ENCODE measurements at regions not wholly inside any gene's neighbourhood (a gene's known extent, or its start where the extent isn't known, plus 50 kb on each side); places are given as distances from the start of the nearest gene placed in this dataset.

DNA sequence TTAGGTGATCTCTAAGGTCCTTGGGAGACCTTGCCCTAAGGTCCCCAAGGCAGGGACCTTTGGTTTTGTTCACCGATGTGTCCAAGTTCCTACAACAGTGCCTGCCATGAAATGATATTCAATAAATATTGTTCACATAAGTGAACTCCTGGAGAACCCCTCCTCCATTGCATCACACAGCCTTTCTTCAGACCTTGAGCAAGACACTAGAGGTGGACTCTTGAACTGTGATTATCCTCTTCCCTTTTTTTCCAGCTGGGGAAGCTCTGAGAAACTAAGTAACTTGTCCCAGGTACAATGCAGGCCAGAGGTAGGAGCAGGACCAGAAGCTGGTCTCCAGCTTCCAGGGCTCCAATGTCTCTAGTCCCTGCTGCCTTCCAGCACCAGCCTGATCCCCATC, 76.6 kb upstream of the LMO1 start:
- no peak for DNase-seq
- no peak for TF ChIP-seq POLR2A (IDR thresholded peaks at IDR 0.05; ENCODE audit: low read length)
- no peak for TF ChIP-seq GATA1 (IDR thresholded peaks at IDR 0.05; ENCODE audit: low read depth, low read length)

GRCh38 chr11:8339592-8340022, 75.9 kb upstream of the LMO1 start:
- no peak for DNase-seq
- TF ChIP-seq GATA1 (IDR thresholded peaks at IDR 0.05; ENCODE audit: low read depth, low read length): no peak
- TF ChIP-seq POLR2A (IDR thresholded peaks at IDR 0.05; ENCODE audit: low read length): no peak

DNA sequence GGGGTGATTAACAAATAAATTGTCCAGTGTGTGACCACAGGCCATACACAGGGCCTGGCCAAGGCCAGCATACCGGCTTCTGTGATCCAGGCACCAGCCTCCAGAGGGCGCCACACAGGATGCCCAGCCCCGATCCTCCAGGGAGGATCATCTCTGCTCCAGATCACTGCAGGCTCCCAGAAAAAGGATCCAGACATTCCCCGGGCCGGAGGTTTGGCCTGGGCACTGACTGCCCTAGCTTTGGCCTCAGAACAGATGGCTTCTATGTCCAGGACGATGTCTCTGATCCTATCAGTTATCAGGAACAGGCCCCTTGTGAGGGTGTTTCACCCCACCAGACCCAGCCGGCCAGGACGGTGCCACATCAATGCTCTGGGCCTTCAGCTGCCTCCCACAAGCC, 74.5 kb upstream of the LMO1 start:
- no peak for TF ChIP-seq POLR2A (IDR thresholded peaks at IDR 0.05; ENCODE audit: low read length)
- no peak for TF ChIP-seq GATA1 (IDR thresholded peaks at IDR 0.05; ENCODE audit: low read depth, low read length)
- DNase-seq: peak; percentile 20 to 54

GRCh38 chr11:8337130-8337795, 73.6 kb upstream of the LMO1 start:
- DNase-seq: no peak
- no peak for TF ChIP-seq POLR2A (IDR thresholded peaks at IDR 0.05; ENCODE audit: low read length)
- TF ChIP-seq GATA1 (IDR thresholded peaks at IDR 0.05; ENCODE audit: low read depth, low read length): no peak

DNA sequence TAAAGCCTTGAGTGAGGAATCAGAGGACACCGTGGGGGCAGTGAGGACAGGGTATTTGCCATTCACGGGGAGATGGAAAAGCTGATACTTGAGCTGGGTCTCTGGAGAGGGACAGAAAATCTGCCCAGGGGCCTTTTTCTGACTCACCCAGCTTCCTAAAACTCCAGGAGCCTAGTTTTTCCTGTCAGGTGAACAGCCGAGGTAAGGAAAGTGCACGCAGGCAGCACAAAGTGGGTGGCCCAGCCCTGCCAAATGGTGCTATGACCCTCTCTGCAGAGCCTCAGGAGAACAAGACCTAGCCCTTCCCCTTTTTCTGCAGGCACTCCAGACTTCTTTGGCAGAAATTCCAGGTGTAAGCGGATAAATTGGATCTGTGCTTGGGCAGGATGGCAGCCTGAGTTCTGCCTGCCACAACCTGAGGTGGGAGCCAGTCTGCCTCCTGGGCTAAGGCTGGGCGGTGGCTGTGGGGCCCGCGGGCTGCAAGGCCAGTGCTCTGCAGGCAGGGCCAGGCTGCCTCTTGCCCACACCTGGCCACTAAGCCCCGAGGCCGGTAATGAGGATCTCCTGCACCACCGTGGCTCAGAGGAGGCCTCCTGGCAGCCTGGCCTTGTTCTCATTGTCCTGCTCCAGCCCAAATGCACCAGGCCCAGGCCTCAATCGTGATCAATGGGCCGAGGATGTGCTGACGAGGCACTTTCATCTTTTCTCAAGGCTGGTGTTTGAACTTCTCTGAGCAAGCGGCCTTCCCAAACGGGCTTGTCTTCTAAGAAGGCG, 72.9 kb upstream of the LMO1 start:
- DNase-seq: no peak
- TF ChIP-seq POLR2A (IDR thresholded peaks at IDR 0.05; ENCODE audit: low read length) (no peak), GATA1 (IDR thresholded peaks at IDR 0.05; ENCODE audit: low read depth, low read length) (no peak)

- TF ChIP-seq GATA1 (IDR thresholded peaks at IDR 0.05; ENCODE audit: low read depth, low read length): no peak
- TF ChIP-seq POLR2A (IDR thresholded peaks at IDR 0.05; ENCODE audit: low read length): no peak
Measured at GRCh38 chr11:8335683-8336082, 72.0 kb upstream of the LMO1 start.

DNA sequence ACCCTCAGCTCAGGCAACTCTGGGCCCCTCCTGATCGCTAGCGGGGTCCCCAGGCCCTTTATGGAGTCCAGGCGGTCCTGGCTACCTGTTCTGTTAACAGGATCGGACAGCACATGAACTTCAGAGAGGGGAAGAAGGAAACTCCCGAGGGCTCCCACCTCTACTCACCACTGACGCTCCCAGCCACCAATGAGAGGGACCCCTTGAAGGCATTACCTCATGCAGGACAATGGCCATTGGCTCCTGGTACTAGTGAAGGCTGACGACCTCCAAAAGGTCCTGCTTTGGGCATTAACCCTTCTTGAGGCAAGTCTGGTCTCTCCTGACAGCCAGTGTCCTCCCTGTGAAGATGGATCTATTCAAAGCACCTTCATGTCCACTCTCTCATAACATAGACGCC, 71.5 kb upstream of the LMO1 start:
- TF ChIP-seq GATA1 (IDR thresholded peaks at IDR 0.05; ENCODE audit: low read depth, low read length) (no peak), POLR2A (IDR thresholded peaks at IDR 0.05; ENCODE audit: low read length) (no peak)
- DNase-seq: no peak

More at GRCh38 chr11:8335683-8336082, 72.0 kb upstream of the LMO1 start:
- DNase-seq: no peak

GRCh38 chr11:8333811-8334401, 70.2 kb upstream of the LMO1 start:
- DNase-seq: peak in 1 of 2 experiments; percentile 8
- no peak for TF ChIP-seq GATA1 (IDR thresholded peaks at IDR 0.05; ENCODE audit: low read depth, low read length)

DNA sequence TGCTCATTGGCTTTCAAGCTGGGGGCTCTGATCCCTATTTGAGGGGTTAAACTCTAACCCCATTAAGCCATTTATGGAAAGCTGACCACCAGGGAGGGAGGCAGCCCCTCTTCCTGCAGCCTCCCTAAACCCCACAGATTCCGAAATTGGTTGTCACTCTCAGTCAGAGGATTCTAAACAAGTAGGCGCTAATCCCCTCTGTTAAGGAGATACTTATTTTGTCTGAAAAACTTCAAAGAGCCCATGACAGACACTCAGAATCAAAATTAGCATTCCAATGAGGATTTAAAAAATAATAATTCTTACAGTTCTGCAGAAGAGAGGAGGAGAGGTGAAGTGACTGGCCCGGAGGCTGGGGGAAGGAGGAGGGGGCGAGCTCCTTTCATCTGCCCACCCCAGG, 69.7 kb upstream of the LMO1 start:
- no peak for DNase-seq
- TF ChIP-seq POLR2A (IDR thresholded peaks at IDR 0.05; ENCODE audit: low read length): no peak
- TF ChIP-seq GATA1 (IDR thresholded peaks at IDR 0.05; ENCODE audit: low read depth, low read length): no peak

DNA sequence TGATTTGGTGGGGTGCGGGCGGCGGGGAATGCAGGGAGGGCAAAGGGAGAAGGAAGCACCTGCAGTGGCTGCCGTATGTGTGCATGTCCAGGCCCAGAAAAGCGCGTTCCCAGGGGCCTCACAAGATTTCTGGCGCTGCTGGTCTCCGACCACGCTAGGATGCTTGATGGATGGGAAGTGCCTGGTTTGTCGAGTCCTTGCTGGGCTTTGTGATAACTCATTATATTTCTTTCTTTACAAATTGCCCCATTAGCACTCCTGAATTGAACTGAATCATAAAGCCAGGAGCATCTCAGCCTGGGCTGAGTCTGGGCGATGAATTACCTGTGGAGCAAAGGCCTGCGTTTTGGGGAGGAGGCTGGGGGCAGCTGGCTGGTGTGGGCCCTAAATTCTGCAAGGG, 69.2 kb upstream of the LMO1 start:
- TF ChIP-seq POLR2A (IDR thresholded peaks at IDR 0.05; ENCODE audit: low read length) (no peak), GATA1 (IDR thresholded peaks at IDR 0.05; ENCODE audit: low read depth, low read length) (no peak)
- no peak for DNase-seq

GRCh38 chr11:8332196-8332595, 68.5 kb upstream of the LMO1 start:
- no peak for DNase-seq
- TF ChIP-seq POLR2A (IDR thresholded peaks at IDR 0.05; ENCODE audit: low read length) (no peak), GATA1 (IDR thresholded peaks at IDR 0.05; ENCODE audit: low read depth, low read length) (no peak)

- TF ChIP-seq POLR2A (IDR thresholded peaks at IDR 0.05; ENCODE audit: low read length) (no peak), GATA1 (IDR thresholded peaks at IDR 0.05; ENCODE audit: low read depth, low read length) (no peak)
- DNase-seq: no peak
Measured at GRCh38 chr11:8331767-8332166, 68.1 kb upstream of the LMO1 start.

DNA sequence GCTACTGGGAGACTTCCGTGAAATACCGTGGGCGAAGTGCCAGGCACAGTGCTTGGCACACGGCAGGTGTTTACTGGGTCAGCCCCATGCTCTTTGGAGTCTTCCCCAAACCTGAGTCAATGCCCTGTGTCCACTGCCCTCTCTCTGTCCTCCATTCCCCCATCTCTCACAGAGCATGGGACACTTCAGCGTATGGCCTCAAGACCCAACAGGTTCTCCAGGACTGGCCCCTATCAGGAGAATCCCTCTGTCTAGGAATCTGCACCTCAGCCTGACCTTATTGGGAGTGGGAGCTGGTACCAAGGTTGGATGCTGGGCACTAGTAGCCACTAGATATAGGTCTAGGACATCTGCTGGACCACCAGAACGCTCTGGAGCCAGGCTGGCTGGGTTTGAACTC, 67.2 kb upstream of the LMO1 start:
- DNase-seq: no peak
- TF ChIP-seq GATA1 (IDR thresholded peaks at IDR 0.05; ENCODE audit: low read depth, low read length) (no peak), POLR2A (IDR thresholded peaks at IDR 0.05; ENCODE audit: low read length) (no peak)

DNA sequence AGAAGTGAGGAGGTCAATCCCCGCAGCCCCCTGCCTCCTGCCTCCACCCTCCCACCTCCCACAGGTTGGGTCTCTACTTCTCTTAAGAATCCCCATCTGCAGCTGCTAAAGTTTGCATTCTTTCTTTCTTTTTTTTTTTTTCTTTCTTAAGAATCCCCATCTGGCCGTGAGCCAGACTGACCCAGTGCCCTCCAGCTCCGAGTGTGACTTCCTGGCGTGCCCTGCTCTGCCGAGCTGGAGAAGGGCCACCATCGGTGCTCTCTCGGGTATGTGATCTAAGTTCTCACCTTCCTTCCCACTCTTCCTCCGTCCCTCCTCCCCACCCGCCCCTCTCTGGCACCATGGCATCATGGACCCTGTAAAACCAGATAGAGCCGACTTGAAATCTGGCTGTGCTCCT, 66.7 kb upstream of the LMO1 start:
- no peak for DNase-seq
- TF ChIP-seq POLR2A (IDR thresholded peaks at IDR 0.05; ENCODE audit: low read length): no peak
- TF ChIP-seq GATA1 (IDR thresholded peaks at IDR 0.05; ENCODE audit: low read depth, low read length): no peak

Data from erythroblast (primary cell).